Cardiac fibroblast (primary cell): ENCODE measurements at regions not wholly inside any gene's neighbourhood (a gene's known extent, or its start where the extent isn't known, plus 50 kb on each side); places are given as distances from the start of the nearest gene placed in this dataset.

Source experiments
- DNase-seq, 2 donors: peaks; one replicate each; pipeline versions ENCODE4 v3.0.0 to v3.0.0-alpha.2; 2010; ENCODE audit warnings: low read depth in 2 of 2
- H3K4me3 ChIP-seq, 2 donors: replicated peaks in 1 of 2; 1 replicate in 1 of 2; 2 replicates in 1 of 2; pipeline ENCODE4 v1.5.1; 2011; ENCODE audit warnings: low read depth in 2 of 2, low read length in 2 of 2, mild to moderate bottlenecking in 2 of 2, moderate library complexity in 1 of 2
- CTCF ChIP-seq: IDR thresholded peaks from one replicate; pipeline ENCODE4 v1.5.1; 2011; ENCODE audit warnings: low read depth, mild to moderate bottlenecking, low read length, inconsistent platforms

GRCh38 chr16:35732046-35732810 lies 2272.8 kb downstream of the TP53TG3F start:
- no peak overlapping the region for H3K4me3 ChIP-seq
- DNase-seq = no peak
- TF ChIP-seq CTCF = no peak

- no peak for DNase-seq
- no peak for TF ChIP-seq CTCF
- no peak overlapping the region for H3K4me3 ChIP-seq
These were observed 2274.0 kb downstream of the TP53TG3F start for GRCh38 chr16:35733278-35733965.

DNA sequence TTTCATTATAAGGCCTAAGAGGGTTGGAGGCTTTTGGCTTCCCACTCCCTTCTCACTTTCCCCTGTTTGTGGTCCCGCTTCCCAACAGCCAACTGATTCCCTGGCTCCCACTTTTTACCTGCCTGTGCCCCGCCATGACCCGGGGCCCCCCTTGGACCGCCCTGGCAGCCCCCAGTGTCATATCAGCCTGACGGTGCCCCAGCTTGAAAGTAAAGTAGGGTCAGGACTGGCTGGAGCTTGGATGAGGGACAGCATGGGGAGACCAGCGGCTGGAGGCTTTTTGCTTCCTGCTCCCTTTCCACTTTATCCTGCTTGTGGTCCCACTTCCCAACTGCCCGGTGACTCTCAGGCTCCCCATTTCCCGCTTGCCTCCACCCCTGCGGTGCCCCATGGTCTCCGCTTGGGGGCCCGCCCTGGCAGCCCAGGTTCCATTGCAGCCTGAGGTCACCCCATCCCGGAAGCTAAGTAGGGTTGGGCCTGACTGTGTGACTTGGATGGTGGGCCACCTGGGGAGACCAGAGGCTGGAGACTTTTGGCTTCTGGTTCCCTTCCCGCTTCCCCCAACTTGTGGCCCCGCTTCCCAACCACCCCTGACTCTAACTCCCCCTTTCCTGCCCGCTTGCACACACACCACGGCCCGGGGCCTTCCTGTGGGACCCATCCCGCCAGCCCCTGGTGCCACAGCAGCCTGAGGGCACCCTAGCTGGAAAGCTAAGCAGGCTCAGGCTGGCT lies 2274.7 kb downstream of the TP53TG3F start:
- no peak overlapping the region for H3K4me3 ChIP-seq
- no peak for TF ChIP-seq CTCF
- DNase-seq = no peak

- TF ChIP-seq CTCF = no peak
- no peak for DNase-seq
- no peak overlapping the region for H3K4me3 ChIP-seq
These were observed 2275.5 kb downstream of the TP53TG3F start for GRCh38 chr16:35734728-35735402.

GRCh38 chr16:35735403-35736251 lies 2276.2 kb downstream of the TP53TG3F start:
- H3K4me3 ChIP-seq = no peak overlapping the region
- no peak for TF ChIP-seq CTCF
- no peak for DNase-seq

DNA sequence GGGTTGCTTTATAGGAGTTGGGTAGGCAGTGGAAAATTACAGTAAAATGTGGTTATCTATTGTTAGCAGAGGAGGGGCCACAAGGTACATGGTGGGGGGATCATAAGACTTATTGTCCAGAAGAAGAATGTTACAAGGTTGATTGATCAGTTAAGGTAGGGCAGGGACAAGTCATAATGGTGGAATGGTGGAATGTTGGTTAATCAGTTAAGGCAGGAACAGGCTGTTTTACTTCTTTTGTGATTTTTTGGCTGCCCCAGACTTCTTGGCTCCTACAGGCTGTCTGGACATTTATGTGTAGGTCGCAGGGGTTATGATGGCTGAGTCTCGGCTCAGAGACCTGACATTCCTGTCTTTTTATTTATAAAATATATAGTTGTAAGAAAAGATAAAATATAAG lies 2277.1 kb downstream of the TP53TG3F start:
- no peak for DNase-seq
- H3K4me3 ChIP-seq = no peak overlapping the region
- TF ChIP-seq CTCF = no peak
